Femur (tissue), 1 donor: ENCODE measurements at regions not wholly inside any gene's neighbourhood (a gene's known extent, or its start where the extent isn't known, plus 50 kb on each side); places are given as distances from the start of the nearest gene placed in this dataset.

Experiments used
- DNase-seq: peaks from one replicate; pipeline ENCODE4 v3.0.0-alpha.2; 2017

DNA sequence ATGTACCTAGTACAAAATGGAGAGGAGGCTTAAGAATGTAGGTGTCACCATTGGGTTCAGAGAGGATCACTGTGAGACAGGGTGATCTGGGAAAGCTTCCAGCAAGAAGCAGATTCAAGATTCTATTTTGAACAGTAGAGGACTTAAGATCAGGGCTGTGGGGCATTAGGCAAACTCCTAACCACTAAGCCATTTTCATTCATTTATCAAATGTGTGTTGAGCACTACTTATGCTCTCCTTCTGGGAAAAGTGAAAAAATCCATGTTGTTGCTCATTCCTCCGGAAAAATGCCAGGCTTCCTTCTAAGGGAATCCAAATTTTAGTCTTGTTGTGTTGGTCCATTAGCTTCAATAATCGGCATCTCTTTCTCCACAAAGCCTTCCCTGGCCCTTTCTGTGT lies 163.4 kb downstream of the NUAK1 start:
- no peak for DNase-seq

DNA sequence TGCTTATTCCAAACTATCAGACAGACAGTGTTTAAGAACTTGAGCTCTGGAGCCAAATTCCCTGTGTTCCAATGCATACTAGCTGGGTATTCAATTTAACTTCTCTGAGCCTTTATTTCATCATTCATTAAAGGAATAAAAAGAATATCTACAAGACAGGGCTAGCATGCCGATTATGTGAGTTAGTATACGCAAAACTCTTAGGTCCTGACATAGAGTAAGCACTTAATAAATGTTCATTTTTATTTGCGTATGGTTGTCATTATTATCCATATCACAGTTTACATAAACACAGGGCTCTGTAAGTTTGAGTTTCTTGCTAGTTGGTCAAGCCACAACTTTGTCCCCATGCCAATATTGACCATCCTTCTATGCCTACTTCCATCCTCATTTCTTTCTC lies 161.5 kb downstream of the NUAK1 start:
- no peak for DNase-seq

DNA sequence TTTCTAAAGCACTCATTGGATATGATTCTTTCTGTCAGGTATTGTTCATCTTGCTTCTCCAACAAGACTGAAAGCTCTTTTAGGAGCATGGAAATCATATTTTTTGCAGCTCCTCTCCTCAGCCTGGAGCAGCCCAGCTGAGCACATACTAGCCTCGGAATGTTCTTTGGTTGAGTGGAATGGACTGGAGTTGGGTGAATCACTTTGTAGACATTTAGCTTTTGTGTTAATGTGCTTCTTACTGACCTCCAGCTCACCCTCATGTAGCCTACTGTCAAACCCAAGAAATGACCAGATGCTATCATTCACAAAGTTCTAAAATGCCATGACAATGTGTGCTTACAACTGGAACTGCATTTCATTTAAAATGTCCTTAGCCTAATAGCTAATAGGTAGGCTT lies 161.1 kb downstream of the NUAK1 start:
- no peak for DNase-seq

DNA sequence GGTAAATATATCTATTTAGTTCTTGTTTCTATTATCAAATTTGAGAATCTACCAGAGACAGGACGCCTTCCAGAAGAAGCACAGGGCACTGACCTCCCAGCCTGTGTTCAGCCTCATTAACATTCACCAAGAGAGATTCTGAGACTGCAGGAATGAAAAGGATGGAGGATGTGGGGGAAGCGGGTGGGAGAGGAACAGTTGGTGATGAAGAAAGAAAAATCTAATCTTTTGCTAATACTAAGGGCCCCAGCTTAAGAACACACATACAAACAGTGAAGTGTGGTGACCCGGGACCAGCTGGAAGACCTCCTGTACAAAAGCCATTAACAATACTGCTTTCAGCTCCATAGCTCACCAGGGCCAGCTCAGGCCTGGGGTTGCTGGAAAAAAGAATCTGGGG lies 160.5 kb downstream of the NUAK1 start:
- DNase-seq = no peak

DNA sequence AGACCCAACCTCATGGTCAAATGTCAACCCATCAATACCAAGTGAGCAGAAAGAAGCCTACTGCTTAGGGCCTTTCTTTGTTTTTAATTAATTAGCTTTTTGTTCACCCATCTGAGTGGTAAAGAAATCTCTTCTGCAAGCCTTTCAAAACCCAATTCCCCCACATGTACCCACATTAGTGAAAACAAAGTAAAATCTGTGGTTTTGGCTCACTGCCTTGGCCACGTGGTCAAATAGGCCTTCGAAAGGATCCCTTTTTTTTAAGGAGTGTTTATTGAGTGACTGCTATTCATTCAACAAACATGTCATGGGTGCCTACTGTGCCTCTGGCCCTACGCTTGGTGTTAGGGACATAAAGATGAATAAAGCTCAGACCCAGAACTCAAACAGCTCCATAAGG lies 160.1 kb downstream of the NUAK1 start:
- DNase-seq = no peak

DNA sequence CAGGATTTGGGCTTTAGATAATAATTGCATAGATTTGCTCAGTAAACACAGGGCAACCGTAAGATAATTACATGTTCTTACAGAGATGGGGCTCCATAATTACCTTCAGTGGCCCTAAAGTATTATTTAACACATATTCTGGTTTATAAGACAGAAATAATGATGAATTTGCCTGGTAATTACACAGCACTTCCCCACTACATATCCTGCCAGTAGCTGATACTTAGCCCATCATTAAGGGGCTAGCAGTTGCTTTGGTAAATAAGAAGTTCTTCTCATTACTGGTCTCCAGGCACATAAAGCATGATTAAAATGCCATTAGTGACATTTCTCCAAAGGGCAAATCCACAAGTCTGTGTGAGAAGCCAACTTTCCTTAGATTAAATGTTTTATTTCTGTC lies 158.7 kb downstream of the NUAK1 start:
- DNase-seq = no peak

DNA sequence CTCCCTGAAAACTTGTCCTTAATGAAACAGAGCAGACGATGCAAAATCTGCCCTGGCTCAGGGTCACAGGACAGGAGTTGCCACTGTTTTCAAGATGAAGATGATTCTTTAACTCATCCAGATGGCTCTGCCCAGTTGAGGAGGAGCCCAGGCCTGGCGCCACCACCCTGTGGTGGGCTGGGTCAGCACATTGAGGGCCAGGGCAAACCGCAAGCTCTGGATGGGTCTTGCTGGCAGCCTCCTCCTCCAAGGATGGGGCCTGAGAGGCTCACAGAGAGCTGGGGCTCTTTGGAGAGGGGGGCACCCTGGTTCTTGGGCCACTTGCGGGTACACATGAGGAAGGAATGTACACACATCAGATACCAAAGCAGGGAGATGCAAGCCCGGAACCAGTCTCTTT lies 158.2 kb downstream of the NUAK1 start:
- peak; percentile 55 for DNase-seq

DNA sequence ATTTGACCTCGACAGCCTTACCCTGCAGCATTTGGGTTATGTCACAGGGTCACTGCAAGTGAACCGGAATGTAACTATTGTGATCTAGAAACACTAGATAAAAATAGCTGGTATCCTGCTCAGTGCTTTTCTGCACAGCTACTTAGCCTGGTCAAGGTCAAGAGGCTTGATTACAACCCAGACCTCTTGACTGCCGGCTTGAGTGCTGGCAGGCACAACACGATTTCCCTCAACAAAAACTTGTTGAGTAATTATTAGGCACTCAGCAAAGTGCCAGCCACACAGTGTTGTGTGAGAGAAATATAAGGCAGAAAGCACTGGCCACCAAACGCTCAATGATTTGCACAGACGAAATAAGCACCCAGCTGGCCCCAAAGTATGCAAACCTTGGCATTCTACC lies 156.7 kb downstream of the NUAK1 start:
- no peak for DNase-seq

DNA sequence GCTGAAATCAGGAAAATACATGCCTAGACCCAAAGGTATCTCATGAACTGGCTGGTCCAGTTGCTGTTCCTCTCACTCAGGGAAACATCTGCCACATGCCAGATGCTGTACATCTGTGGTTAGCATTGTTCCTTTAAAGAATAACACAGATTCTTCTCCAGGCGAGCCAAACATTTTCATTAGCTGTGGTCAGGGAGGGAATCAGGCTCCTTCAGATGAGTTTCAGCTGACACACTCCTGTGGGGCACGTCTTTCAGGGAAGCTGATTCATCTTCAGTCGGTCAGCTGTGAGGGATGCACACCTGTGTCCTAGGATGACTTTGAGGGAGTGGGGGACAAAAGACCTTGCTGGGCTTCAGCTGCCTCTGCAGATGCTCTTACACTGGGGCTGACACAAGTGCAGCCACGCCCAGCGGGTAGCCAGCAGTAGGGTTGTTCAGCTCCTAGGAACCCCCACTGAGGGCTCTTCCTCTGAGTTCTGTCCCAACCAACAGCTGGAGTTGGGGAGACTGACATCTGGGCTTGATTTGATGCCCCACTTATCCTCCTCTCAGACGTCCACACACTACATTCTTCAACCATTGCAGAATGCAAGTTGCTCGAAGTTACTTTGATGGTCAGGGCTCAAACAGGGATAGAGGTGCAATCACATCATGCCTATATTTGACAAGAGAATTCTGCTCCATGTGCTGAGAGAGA lies 155.0 kb downstream of the NUAK1 start:
- DNase-seq = no peak

DNA sequence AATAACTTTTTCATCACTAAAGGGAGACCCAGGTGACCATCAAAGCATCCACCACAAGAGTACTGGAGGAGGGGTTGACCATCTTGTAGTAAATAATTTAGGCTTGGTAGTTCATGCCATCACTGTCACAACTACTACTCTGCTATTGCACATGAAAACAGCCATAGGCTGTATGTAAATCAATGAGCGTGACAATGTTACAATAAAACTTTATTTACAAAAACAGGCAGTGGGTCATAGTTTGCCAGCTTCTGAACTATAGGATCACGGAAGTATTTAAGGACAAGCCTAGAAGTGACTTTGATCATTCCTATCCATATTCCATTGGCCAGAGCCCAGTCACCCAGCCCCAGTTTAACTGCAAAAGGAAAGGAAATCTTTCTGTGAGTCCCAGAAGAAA lies 153.4 kb downstream of the NUAK1 start:
- no peak for DNase-seq

DNA sequence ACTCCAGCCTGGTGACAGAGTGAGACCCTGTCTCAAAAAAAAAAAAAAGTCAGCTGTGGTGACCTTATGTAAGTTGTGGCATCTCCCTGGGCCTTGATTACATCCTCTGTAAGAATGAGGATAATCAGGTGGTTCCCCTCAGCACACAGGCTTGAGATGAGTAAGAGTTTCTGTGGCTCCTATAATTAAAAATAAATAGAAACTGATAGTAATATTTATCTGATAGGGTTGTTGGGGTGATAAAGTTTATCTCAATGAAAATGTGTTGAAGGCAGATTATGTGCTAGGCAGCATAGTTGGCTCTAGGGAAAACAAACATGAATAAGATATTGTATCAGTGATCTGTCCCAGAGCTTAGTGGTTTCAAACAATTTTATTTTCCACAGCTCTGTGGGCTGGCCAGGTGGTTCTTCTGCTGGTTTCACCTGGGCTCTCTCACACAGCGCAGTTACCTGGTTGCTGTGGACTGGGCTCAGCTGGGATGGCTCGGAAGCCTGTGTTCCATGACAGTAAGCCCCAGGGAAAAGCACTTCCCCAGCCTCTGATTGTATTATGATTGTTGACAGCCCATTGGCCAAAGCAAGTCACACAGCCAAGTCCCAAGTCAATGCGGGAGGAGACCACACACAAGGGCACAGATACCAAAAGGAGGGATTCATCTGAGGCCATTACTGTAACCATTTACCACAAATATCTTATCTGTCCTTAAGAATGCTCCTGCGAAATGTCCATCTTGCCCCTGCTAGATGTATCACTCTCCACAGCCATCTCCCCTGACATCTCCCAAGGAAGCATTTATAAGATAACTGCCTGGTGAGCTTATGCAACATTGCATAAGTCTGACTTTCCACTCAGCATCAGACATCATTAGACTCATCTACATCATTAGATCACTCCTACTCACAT lies 151.7 kb downstream of the NUAK1 start:
- no peak for DNase-seq

DNA sequence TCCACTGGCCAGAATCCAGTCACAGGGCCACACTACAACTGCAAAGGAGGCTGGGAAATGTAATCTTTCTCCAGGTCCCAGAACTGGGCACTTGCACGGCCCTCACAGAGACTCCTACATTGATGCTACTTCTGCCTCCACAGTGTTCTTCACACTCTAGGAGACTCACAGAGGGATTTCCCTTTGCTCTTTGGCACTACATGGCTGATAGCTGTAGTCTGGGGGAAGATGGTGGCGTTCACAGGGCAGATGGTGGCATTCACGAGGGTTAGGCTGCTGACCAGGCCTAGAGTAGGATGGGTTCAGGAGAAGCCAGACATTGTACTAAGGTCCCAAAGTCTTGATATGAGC lies 151.1 kb downstream of the NUAK1 start:
- DNase-seq = no peak

DNA sequence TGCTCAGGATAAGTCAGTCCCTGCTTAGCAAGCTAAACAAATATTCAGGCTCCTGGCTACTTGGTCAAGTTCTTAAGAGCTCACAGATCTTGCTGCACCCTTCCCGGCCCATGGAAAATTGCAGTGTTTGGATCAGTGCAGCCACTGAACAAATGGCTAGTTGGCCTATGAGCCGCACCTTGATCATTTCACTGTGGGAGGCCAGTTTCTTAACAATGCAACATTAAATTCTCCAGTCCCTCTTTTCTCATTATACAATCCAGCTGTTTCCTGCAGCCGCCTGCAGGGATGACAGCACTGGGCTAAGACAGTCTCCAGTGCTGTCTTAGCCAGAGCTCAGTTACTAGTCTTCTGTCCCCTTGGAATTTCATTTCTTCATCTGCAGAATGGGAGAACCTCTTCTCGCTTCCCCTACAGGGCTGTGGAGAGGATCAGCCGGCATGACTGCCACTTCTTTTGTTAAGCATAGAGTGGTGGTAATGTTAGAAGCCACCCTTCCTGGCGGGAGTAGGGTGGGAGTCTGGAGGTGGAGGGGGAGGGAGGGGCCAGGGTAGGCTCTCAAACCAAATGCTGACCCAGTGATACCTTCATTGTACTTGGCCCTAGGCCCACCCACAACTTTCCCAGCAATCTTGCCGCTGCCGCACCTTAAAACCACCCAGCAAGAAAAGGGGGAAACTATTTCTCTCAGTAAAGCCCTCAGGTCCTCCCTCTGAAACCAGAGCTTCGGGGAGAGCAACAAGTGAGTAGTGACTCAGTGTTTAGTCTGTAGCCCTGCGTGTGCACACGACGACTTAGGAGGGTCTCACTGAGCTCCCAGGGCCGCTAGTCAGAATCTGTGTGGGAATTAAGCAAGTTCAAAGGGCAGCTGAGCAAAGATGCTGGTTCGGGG lies 145.7 kb downstream of the NUAK1 start:
- DNase-seq = peak; percentile 39

DNA sequence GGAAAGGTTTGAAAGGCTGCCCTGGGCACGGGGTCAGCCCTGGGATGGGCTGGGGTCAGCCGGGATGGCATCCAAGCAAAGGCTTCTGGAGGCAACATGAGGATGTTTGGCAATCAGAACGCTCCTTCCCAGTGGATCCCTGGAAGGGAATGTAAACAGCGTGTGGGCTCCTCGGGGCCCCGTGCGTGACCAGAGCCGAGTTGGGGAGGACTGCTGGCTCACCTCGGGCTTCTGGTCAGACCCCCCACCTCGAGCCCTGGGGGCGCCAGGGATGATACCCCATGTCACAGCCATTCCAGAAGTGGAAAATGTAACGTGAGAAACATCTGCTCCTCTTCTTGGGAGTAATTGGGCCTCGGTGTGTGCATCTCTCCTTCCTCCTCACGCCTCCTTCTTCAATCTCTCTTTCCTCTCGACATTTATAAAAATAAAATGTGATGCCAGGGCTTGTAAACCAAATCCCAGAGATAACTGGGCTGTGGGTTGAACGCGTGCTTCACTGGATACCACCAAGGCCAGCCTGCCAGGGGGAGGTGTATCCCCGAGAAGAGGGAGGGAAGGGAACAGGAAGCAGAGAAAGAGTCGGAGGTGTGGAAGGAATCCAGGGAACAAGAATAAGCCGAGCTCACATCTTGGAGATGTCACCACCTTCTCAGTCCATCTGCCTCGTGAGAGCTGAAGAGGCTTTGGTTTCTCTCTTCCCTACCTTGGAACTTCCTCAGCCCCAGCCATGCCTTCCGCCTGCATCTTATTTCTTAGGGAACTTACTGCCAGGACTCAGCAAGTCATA lies 144.8 kb downstream of the NUAK1 start:
- peak; percentile 30 for DNase-seq

DNA sequence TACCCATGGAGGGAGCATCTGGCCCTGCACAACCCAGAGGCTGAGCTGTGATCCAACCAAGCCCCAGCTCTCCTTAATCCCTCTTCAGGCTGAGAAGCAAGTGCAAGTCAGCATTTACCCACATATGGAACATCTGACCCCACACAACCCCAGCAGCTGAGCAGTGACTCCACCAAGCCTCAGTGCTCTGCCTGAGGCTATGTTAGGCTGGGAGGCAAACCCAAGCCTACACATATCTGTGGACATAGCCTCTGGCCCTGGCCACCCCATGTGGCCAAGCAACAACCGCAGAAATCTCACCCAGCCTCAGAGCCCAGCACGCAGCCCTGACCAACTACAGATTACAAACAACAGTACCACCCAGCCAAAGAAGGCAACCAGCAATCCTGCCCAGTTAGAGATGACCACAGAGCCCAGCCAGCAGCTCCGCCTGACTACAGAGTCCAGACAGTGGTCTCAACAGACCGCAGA lies 142.8 kb downstream of the NUAK1 start:
- DNase-seq = peak; percentile 68

DNA sequence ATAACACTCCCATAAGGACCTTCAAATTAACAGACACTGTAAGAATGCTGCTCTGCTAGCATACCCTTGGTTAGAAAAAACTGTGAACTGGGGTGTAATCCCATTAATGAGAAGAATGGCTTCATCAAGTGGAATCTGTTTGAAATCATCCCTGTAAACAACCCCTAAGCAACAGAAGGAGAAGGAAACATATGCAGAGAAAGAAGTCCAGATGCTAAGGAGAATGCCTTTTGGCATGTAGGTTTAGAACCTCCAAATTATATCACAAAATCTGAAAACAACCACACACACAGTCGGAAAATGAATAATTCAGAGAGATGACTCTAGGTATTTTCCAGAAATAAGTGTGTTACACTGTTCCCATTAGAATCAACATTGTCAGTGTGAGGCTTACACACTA lies 140.2 kb downstream of the NUAK1 start:
- DNase-seq = no peak

DNA sequence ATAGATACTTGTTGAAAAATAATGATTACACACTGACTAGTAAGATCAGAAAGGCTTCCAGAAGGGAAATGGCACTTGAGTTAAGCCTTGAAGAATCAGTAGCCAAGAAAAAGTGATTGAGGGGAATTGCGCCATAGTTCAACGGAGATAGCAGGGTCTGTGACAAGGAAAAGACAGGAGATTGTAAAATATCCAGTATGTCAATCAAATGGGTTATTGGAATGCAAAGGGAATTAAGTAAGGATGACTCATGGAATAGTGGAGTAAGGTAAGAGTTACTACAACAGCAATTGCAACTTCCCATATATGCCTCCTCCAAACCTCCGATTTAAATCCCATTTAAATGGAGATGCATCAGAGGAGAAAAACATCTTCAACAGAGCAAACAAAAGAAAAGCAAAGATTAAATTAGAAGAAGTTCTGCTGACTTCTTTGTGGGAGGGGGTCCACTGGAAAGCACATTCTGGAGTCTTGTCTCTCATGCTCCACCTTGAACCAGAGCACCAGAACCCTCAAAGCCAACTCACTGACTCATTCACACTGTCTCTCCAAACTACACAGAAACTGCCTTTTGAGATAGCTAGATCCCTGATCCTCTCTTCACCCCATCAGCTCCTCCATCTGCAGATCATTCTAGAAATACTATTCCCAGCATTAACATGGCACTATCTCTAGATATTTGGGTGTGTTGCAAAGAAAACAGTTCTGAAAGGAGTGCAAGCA lies 138.2 kb downstream of the NUAK1 start:
- no peak for DNase-seq

DNA sequence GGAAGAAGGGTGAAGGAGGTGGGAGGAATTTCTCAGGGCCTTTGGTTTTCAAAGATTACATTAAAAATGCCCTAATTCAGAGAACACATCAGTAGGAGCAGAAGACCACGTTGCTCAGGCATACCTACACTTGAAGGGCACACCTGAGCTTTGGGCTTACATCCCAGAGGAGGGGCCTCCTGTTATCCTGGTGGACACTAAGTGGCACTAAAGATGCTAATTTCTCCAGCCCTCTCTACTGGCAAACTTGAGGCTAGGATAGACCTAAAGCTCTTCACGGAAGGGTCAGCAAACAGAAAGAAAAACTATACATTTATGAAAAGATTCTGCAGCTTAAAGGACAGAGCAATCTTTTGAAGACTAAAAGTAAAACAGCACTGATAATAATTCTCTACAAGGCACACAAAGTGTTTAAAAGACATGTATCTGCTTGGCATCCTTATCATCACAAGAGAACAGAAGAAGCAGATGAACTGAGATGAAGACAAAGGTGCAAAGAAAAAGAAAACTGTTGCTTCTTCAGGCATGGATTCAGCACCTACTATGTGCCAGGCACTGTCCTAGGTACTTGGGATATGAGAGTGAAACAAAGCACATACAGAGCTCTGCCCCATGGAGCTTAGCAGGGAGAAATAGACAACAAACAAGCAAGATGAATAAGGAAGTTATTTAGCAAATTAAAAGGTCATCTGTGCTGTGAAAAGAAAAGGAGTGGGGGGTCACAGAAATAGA lies 137.5 kb downstream of the NUAK1 start:
- DNase-seq = no peak

DNA sequence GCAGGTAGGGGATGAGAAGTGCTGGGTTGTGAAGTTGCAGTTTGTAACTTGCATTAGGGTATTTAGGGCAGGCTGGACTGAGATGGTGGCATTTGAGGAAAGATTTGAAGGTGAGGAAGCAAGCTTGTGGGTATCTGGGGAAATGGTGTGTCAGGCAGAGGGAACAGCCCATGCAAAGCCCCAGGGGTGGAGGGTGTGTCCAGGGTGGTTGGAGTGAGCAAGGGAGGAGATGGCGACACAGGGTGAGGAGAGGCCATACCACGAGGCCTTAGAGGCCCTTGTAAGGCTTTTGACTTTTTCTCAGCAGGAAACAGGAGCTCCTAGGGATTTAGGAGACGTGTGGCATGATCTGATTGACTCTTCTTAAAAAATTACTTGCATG lies 136.9 kb downstream of the NUAK1 start:
- DNase-seq = no peak

DNA sequence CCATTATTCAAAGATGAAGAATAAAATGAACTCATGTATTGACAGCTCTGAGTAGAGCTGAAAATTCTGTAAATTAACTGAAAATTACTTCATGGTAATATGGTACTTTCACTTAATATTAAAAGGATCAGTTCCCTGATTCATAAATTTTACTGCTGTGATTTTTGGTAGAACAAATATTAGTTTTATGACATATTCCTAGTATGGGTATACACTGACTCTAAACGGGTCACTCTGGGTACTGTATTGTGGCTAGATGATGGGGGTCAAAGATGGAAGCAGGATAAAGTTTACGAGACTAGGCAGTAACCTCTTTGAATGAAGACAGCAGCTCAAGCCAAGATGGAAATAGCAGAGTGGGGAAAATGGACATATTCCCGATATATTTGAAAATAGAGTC lies 135.5 kb downstream of the NUAK1 start:
- DNase-seq = no peak

DNA sequence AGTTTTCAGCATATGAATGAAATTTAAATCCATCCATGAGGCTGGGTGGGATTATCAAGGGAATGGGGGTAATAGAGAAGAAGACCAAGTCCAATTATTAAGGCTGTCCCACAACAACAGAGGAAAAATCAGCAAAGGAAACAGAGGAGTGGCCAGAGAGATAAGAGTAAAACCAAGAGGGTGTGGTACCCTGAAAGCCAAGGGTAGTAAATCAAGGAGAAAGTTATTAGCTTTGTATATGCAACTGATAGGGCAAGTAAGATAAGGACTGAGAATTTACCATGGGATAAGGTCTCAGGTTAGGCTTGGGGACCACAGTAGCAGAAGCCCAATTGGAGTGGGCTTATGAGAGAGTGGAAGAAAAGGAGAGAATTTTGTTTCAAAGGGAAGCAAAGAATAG lies 134.5 kb downstream of the NUAK1 start:
- DNase-seq = no peak
